Vagina (tissue), 2 donors: ENCODE measurements at regions not wholly inside any gene's neighbourhood (a gene's known extent, or its start where the extent isn't known, plus 50 kb on each side); places are given as distances from the start of the nearest gene placed in this dataset.

Experiments
- DNase-seq, 2 donors: peaks; one replicate each; pipeline ENCODE4 v3.0.0-alpha.2; 2017; ENCODE audit errors: extremely low spot score in 2 of 2
- H3K27ac ChIP-seq: fragments of 200-600 bp; sonication (generic); one replicate; pipeline ENCODE4 v1.5.1; 2019
- H3K27me3 ChIP-seq: fragments of 200-600 bp; sonication (generic); one replicate; pipeline ENCODE4 v1.5.1; 2019
- H3K36me3 ChIP-seq, 2 donors: fragments of 200-600 bp; sonication (generic); one replicate each; pipeline ENCODE4 v1.5.1; 2017 to 2019
- H3K4me1 ChIP-seq: fragments of 200-600 bp; sonication (generic); one replicate; pipeline ENCODE4 v1.5.1; 2019
- H3K4me3 ChIP-seq, 2 donors: fragments of 200-600 bp; sonication (generic); 1 replicate in 1 of 2; 2 replicates in 1 of 2; pipeline ENCODE4 v1.5.1; 2016 to 2019
- H3K9me3 ChIP-seq: fragments of 200-600 bp; sonication (generic); one replicate; pipeline ENCODE4 v1.5.1; 2019
- POLR2A ChIP-seq, 2 donors: fragments of 450-650 bp; IDR thresholded peaks; one replicate each; pipeline ENCODE4 v1.6.1; 2017; ENCODE audit warnings: antibody characterized with exemption in 2 of 2, mild to moderate bottlenecking in 2 of 2, moderate library complexity in 2 of 2
- POLR2AphosphoS5 ChIP-seq, 2 donors: sonication (generic); formaldehyde crosslinking; IDR thresholded peaks; one replicate each; pipeline ENCODE4 v1.9.0; 2017; ENCODE audit warnings: antibody characterized with exemption in 2 of 2, mild to moderate bottlenecking in 2 of 2, low read depth in 1 of 2; ENCODE audit not compliant: insufficient read depth in 1 of 2
- intact Hi-C: fragments of 100-400 bp; cut with DNase I; formaldehyde crosslinking; loops from one replicate; pipeline ENCODE4 v1.15.1; 2023
- TF ChIP-seq, protein P1 (sequence below), 3 experiments: fragments of 450-650 bp in 2 of 3; fragments of 200-600 bp in 1 of 3; sonication (generic) in 1 of 3; IDR thresholded peaks; one replicate each; pipeline ENCODE4 v1.5.1; 2017 to 2019; ENCODE audit warnings: antibody characterized with exemption in 3 of 3, mild to moderate bottlenecking in 2 of 3, moderate library complexity in 2 of 3

DNA sequence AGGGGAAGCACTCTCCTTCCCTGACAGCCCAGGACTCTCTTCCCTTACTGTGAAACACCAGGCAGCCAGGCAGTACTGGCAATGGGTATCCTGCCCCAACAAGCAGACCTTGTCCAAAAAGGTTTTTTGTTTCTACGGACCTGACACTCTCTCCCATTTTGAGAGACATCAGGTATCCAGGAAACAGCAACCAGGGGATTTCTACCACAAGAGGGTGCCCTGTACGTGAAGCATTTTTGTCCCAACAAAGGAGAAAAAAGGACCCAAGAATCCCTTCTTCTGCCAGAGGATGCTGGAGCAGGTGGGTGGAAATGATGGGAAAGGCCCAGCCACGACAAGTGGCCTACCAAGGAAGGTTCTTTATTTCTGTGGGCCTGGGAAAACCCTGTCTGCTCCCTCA, 65.7 kb upstream of the FGF13 start:
- no peak for DNase-seq
- Histone ChIP-seq H3K27me3 (no peaks in the 10 kb centered on the region), H3K9me3 (no peaks in the 10 kb centered on the region), H3K27ac (no peak overlapping the region), H3K4me1 (no peaks in the 10 kb centered on the region), H3K36me3 (no peaks in the 10 kb centered on the region), H3K4me3 (no peak overlapping the region)
- TF ChIP-seq POLR2A (IDR thresholded peaks at IDR 0.05) = no peak
- TF ChIP-seq, protein P1, sequence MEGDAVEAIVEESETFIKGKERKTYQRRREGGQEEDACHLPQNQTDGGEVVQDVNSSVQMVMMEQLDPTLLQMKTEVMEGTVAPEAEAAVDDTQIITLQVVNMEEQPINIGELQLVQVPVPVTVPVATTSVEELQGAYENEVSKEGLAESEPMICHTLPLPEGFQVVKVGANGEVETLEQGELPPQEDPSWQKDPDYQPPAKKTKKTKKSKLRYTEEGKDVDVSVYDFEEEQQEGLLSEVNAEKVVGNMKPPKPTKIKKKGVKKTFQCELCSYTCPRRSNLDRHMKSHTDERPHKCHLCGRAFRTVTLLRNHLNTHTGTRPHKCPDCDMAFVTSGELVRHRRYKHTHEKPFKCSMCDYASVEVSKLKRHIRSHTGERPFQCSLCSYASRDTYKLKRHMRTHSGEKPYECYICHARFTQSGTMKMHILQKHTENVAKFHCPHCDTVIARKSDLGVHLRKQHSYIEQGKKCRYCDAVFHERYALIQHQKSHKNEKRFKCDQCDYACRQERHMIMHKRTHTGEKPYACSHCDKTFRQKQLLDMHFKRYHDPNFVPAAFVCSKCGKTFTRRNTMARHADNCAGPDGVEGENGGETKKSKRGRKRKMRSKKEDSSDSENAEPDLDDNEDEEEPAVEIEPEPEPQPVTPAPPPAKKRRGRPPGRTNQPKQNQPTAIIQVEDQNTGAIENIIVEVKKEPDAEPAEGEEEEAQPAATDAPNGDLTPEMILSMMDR (IDR thresholded peaks at IDR 0.05) = no peak
- intact Hi-C loops = no loop called here

DNA sequence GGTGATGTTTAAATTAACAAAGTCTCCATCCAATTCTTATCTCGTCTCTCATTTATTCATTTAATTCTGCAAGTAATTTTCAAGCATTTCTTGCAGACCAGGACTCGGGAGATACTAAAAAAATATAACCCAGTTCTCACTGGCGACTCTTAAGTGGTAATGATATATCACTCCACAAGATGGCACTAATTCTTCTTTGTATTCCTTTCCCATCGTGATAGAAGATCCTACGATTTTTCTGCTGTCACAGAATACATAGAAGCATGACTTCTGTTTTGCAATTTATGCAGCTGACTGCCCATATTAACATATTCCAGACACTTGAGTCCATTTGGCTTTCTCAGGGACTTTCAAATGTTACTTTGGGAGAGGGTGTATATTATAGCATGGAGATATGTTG, 64.0 kb upstream of the FGF13 start:
- H3K27ac ChIP-seq = no peak overlapping the region
- H3K4me3 ChIP-seq = no peak overlapping the region
- H3K27me3 ChIP-seq = no peaks in the 10 kb centered on the region
- DNase-seq = no peak
- no peaks in the 10 kb centered on the region for H3K36me3 ChIP-seq
- H3K4me1 ChIP-seq = no peaks in the 10 kb centered on the region
- no peak for TF ChIP-seq POLR2AphosphoS5 (IDR thresholded peaks at IDR 0.05; ENCODE audit: insufficient read depth in 1 of 2, low read depth in 1 of 2)
- no peak for TF ChIP-seq POLR2A (IDR thresholded peaks at IDR 0.05)
- TF ChIP-seq, protein P1 (IDR thresholded peaks at IDR 0.05) = peak in 1 of 3 experiments; percentile 15
- intact Hi-C loops = no loop called here
- H3K9me3 ChIP-seq = no peaks in the 10 kb centered on the region

DNA sequence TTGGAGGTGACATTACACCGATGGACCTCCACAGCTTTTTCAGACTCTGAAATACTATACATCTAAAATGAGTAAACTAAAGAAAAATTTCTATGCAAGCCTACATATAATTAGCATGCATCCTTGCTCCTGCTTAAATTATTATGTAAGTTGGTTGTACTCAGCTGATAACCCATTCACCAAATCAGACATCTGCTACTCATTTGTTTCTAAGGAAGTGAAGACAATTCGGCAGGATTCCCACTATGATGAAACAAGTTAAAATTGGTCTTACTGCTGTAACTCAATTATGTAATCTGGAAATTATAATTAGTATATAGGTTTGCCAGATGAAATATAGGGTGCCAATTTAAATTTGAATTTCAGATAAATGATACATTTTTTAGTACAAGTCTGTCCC, 59.5 kb upstream of the FGF13 start:
- Histone ChIP-seq H3K4me1 (no peaks in the 10 kb centered on the region), H3K9me3 (no peaks in the 10 kb centered on the region), H3K27me3 (no peaks in the 10 kb centered on the region), H3K36me3 (no peaks in the 10 kb centered on the region), H3K4me3 (no peak overlapping the region), H3K27ac (no peak overlapping the region)
- TF ChIP-seq POLR2A (IDR thresholded peaks at IDR 0.05) (no peak), POLR2AphosphoS5 (IDR thresholded peaks at IDR 0.05; ENCODE audit: insufficient read depth in 1 of 2, low read depth in 1 of 2) (no peak)
- TF ChIP-seq, protein P1 (IDR thresholded peaks at IDR 0.05) = no peak
- DNase-seq = no peak
- intact Hi-C loops = no loop called here

DNA sequence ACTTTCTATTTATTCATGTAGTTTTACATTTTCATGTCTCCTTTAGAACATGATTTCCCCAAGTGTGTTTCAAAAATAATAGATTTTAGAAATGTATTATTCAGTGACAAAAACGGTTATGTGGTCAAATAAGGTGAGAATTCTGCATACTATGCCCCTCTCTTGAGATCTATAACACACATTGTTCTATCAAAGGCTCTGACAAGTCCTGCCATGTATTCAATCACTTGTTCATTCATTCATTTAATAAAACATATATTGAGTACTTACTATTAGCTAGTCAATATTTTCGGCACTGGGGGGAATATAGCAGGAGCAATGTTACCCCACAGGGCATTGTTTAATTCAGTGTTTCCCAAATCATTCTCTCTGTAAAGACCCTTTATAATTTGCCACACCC, 58.4 kb upstream of the FGF13 start:
- no peak for TF ChIP-seq POLR2AphosphoS5 (IDR thresholded peaks at IDR 0.05; ENCODE audit: insufficient read depth in 1 of 2, low read depth in 1 of 2)
- TF ChIP-seq, protein P1 (IDR thresholded peaks at IDR 0.05) = no peak
- no peak for TF ChIP-seq POLR2A (IDR thresholded peaks at IDR 0.05)
- no peak for DNase-seq
- Histone ChIP-seq H3K4me3 (no peak overlapping the region), H3K27me3 (no peaks in the 10 kb centered on the region), H3K9me3 (no peaks in the 10 kb centered on the region), H3K27ac (no peak overlapping the region), H3K4me1 (no peaks in the 10 kb centered on the region), H3K36me3 (no peaks in the 10 kb centered on the region)
- intact Hi-C loops = no loop called here

DNA sequence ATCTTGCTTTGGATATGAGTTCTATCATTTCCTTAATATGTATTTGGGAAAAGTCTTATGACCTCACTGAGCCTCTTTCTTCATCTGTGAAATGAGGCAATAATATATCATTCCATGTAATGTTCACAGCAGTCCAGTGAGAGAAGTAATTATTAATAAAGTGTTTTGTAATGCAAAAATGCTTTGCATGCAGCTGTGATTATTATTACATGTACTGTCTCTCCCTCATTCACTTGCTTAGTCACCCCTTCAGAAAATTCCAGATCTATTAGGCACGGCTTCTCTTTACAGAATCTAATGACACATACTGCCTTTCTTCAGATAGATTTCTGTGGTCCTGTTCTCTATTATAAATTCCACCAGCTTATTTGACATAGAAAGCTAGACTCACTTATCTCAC, 53.5 kb upstream of the FGF13 start:
- Histone ChIP-seq H3K9me3 (no peaks in the 10 kb centered on the region), H3K27me3 (no peaks in the 10 kb centered on the region), H3K36me3 (no peaks in the 10 kb centered on the region), H3K27ac (no peak overlapping the region), H3K4me3 (no peak overlapping the region), H3K4me1 (no peaks in the 10 kb centered on the region)
- TF ChIP-seq POLR2A (IDR thresholded peaks at IDR 0.05) = no peak
- TF ChIP-seq, protein P1 (IDR thresholded peaks at IDR 0.05) = no peak
- TF ChIP-seq POLR2AphosphoS5 (IDR thresholded peaks at IDR 0.05; ENCODE audit: insufficient read depth in 1 of 2, low read depth in 1 of 2) = no peak
- no peak for DNase-seq
- intact Hi-C loops = no loop called here
